Hepatocyte (in vitro differentiated cells): ENCODE measurements at regions not wholly inside any gene's neighbourhood (a gene's known extent, or its start where the extent isn't known, plus 50 kb on each side); places are given as distances from the start of the nearest gene placed in this dataset.

ENCODE experiments used
- EZH2 ChIP-seq: fragments of 200-600 bp; sonication (generic); IDR thresholded peaks from 2 replicates; pipeline ENCODE4 v1.6.1; 2016; ENCODE audit warnings: antibody characterized with exemption, mild to moderate bottlenecking, borderline replicate concordance
- TF ChIP-seq, protein P1 (sequence below): fragments of 200-600 bp; sonication (generic); IDR thresholded peaks from 2 replicates; pipeline ENCODE4 v1.5.1; 2016; ENCODE audit warnings: antibody characterized with exemption, mild to moderate bottlenecking; ENCODE audit not compliant: poor library complexity

DNA sequence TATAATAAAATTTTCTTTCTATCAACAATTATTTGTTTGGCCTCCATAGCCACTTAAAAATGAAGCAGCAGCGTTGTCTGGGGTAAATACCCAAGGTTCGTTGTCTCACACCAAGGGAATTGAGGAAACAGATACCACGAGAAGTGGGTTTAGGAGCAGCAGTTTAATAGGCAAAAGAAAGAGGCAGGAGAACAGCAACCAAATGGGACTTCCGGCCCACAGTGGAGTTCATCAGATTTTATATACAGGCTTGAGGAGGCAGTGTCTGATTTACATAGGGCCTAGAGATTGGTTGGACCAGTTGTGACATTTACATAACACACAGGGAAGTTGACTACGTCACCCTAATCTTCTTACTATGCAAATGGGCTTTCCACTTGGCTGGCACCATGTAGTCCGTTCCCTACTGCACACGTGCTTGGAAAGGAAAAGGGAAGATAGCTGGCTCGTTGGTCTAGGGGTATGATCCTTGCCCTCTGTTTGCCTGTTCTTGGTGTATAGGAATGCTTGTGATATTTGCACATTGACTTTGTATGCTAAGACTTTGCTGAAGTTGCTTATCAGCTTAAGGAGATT is 61.5 kb upstream of the SETMAR start:
- TF ChIP-seq, protein P1, sequence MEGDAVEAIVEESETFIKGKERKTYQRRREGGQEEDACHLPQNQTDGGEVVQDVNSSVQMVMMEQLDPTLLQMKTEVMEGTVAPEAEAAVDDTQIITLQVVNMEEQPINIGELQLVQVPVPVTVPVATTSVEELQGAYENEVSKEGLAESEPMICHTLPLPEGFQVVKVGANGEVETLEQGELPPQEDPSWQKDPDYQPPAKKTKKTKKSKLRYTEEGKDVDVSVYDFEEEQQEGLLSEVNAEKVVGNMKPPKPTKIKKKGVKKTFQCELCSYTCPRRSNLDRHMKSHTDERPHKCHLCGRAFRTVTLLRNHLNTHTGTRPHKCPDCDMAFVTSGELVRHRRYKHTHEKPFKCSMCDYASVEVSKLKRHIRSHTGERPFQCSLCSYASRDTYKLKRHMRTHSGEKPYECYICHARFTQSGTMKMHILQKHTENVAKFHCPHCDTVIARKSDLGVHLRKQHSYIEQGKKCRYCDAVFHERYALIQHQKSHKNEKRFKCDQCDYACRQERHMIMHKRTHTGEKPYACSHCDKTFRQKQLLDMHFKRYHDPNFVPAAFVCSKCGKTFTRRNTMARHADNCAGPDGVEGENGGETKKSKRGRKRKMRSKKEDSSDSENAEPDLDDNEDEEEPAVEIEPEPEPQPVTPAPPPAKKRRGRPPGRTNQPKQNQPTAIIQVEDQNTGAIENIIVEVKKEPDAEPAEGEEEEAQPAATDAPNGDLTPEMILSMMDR = no peak
- no peak for TF ChIP-seq EZH2
